Fibroblast of upper back skin (primary cell): ENCODE measurements at regions not wholly inside any gene's neighbourhood (a gene's known extent, or its start where the extent isn't known, plus 50 kb on each side); places are given as distances from the start of the nearest gene placed in this dataset.
"Not testable (repeated sequence)": the region's sequence is repeated elsewhere in the genome, so short reads cannot be mapped to it uniquely, and the experiment has no call there.

Experiments
- DNase-seq: peaks from one replicate; pipeline ENCODE4 v3.0.0-alpha.2; 2013

GRCh38 chr1:25171013-25171412, 61.3 kb downstream of the SYF2 start:
- not testable (repeated sequence) for DNase-seq

GRCh38 chr1:25170439-25170838, 61.9 kb downstream of the SYF2 start:
- no peak for DNase-seq

GRCh38 chr1:25169610-25170009, 62.7 kb downstream of the SYF2 start:
- no peak for DNase-seq

GRCh38 chr1:25169168-25169567, 63.1 kb downstream of the SYF2 start:
- no peak for DNase-seq

- no peak for DNase-seq
Measured at GRCh38 chr1:25168193-25169071, 63.9 kb downstream of the SYF2 start.

GRCh38 chr1:25167269-25168192, 64.8 kb downstream of the SYF2 start:
- no peak for DNase-seq

GRCh38 chr1:25166847-25167246, 65.5 kb downstream of the SYF2 start:
- DNase-seq, result no peak

- DNase-seq, result no peak
Measured at GRCh38 chr1:25163986-25164385, 68.3 kb downstream of the SYF2 start.

GRCh38 chr1:25161981-25162380, 70.3 kb downstream of the SYF2 start:
- DNase-seq, result peak; percentile 83

- no peak for DNase-seq
Measured at GRCh38 chr1:25157846-25158245, 74.5 kb downstream of the SYF2 start.

- no peak for DNase-seq
Measured at GRCh38 chr1:25150985-25151495, 81.3 kb downstream of the SYF2 start.

GRCh38 chr1:25148673-25149300, 83.5 kb downstream of the SYF2 start:
- no peak for DNase-seq

- DNase-seq, result no peak
Measured at GRCh38 chr1:25146451-25146855, 85.8 kb downstream of the SYF2 start.

GRCh38 chr1:25145775-25146393, 86.4 kb downstream of the SYF2 start:
- DNase-seq, result no peak

GRCh38 chr1:25140073-25140797, 92.1 kb downstream of the SYF2 start:
- DNase-seq, result no peak

GRCh38 chr1:25137521-25138395, 94.5 kb downstream of the SYF2 start:
- no peak for DNase-seq

GRCh38 chr1:25137106-25137505, 95.2 kb downstream of the SYF2 start:
- DNase-seq, result no peak

- DNase-seq, result no peak
Measured at GRCh38 chr1:25135909-25136308, 96.4 kb downstream of the SYF2 start.

GRCh38 chr1:25134801-25135461, 97.4 kb downstream of the SYF2 start:
- no peak for DNase-seq

GRCh38 chr1:25134307-25134706, 98.0 kb downstream of the SYF2 start:
- no peak for DNase-seq
